HepG2 (cell line): ENCODE measurements at regions not wholly inside any gene's neighbourhood (a gene's known extent, or its start where the extent isn't known, plus 50 kb on each side); places are given as distances from the start of the nearest gene placed in this dataset.

Source experiments
- ATAC-seq: fragments of 200-7000 bp; cut with Tn5 transposase; 3 replicates; pipeline ENCODE4 v1.9.1; 2020; ENCODE audit warnings: mild to moderate bottlenecking, moderate library complexity
- BruUV-seq: library from RNA; stranded (reverse); fragments of 400-500 nt; replicated peaks from 2 replicates; lab custom pipeline; 2021; lab: Mats Ljungman, UMichigan
- CTCF ChIA-PET: fragments of 300-600 bp; formaldehyde crosslinking; extraction: SDS; loops from one replicate; lab custom pipeline; 2021; ENCODE audit warnings: low total read pairs, inconsistent platforms, low intra/inter-chr PET ratio; lab: Yijun Ruan, JAX
- POLR2A ChIA-PET: fragments of 350-600 bp; sonication (Branson Sonifier 250); formaldehyde crosslinking; loops from one replicate; lab custom pipeline; 2020; ENCODE audit warnings: antibody characterized with exemption, inconsistent platforms; lab: Yijun Ruan, JAX
- DNase-seq: peaks from one replicate; pipeline ENCODE4 v3.0.0-alpha.2; 2015; ENCODE audit warnings: low spot score
- FAIRE-seq: peaks from 3 replicates; lab custom pipeline; 2011; peaks lifted over from hg19 to GRCh38; lab: Jason Lieb, UNC
- H2AFZ ChIP-seq: one replicate; pipeline ENCODE4 v1.6.1; 2011; ENCODE audit warnings: low read length, inconsistent platforms
- H3K27ac ChIP-seq: fragments of 300-600 bp; 3 replicates; pipeline ENCODE4 v1.8.0; 2011; ENCODE audit warnings: mixed run types, mild to moderate bottlenecking, mixed read lengths, low read length, inconsistent platforms; ENCODE audit not compliant: insufficient read depth; ENCODE audit errors: extremely low read length
- H3K27me3 ChIP-seq, 2 experiments: fragments of 200-600 bp in 1 of 2; 2 replicates in 1 of 2; 3 replicates in 1 of 2; pipeline versions ENCODE4 v1.6.0 to v1.8.0; 2011; ENCODE audit warnings: low read length in 2 of 2, mild to moderate bottlenecking in 2 of 2, moderate library complexity in 2 of 2, inconsistent platforms in 1 of 2; ENCODE audit not compliant: insufficient read depth in 2 of 2, control insufficient read depth in 1 of 2
- H3K36me3 ChIP-seq, 2 experiments: fragments of 200-600 bp in 1 of 2; replicated peaks in 1 of 2; 2 replicates in 1 of 2; 3 replicates in 1 of 2; pipeline versions ENCODE4 v1.5.1 to v1.8.0; 2011; ENCODE audit warnings: low read length in 2 of 2, inconsistent platforms in 1 of 2; ENCODE audit not compliant: insufficient read depth in 2 of 2, control insufficient read depth in 1 of 2
- H3K4me1 ChIP-seq: 2 replicates; pipeline ENCODE4 v1.5.1; 2012; ENCODE audit warnings: low read length, inconsistent platforms; ENCODE audit not compliant: insufficient read depth
- H3K4me2 ChIP-seq: 2 replicates; pipeline ENCODE4 v1.6.0; 2011; ENCODE audit warnings: low read depth, low read length, inconsistent platforms
- H3K4me3 ChIP-seq, 3 experiments: fragments of 200-600 bp in 1 of 3; sonication (generic), shearing (Covaris generic) in 1 of 3; replicated peaks in 1 of 3; 2 replicates each; pipeline ENCODE4 v1.5.1; 2011 to 2016; ENCODE audit warnings: low read length in 3 of 3, inconsistent platforms in 2 of 3, low read depth in 2 of 3, mild to moderate bottlenecking in 2 of 3, control low read depth in 1 of 3, mixed read lengths in 1 of 3; ENCODE audit not compliant: insufficient read depth in 1 of 3
- H3K79me2 ChIP-seq: one replicate; pipeline ENCODE4 v1.6.1; 2011; ENCODE audit warnings: low read length, inconsistent platforms; ENCODE audit not compliant: insufficient read depth
- H3K9ac ChIP-seq: 2 replicates; pipeline ENCODE4 v1.6.0; 2011; ENCODE audit warnings: mild to moderate bottlenecking, low read depth, low read length, inconsistent platforms; ENCODE audit not compliant: insufficient read depth
- H3K9me3 ChIP-seq: 2 replicates; pipeline ENCODE4 v1.5.1; 2012; ENCODE audit warnings: mild to moderate bottlenecking, low read length
- H4K20me1 ChIP-seq: 2 replicates; pipeline ENCODE4 v1.6.0; 2011; ENCODE audit warnings: inconsistent platforms, mild to moderate bottlenecking, low read length, moderate library complexity; ENCODE audit not compliant: insufficient read depth
- ATM ChIP-seq: fragments of 450-650 bp; IDR thresholded peaks from 2 replicates; pipeline ENCODE4 v1.7.1; 2017; ENCODE audit warnings: mild to moderate bottlenecking, borderline replicate concordance
- DPF2 ChIP-seq: sonication (generic); formaldehyde crosslinking; IDR thresholded peaks from 2 replicates; pipeline ENCODE4 v1.4.0; 2020; ENCODE audit warnings: mild to moderate bottlenecking, low read depth, missing genetic modification reagents, borderline replicate concordance
- PAWR ChIP-seq: sonication (generic); formaldehyde crosslinking; IDR thresholded peaks from 2 replicates; pipeline ENCODE4 v1.4.0; 2020; ENCODE audit warnings: missing genetic modification reagents, mild to moderate bottlenecking, borderline replicate concordance
- TAF15 ChIP-seq: fragments of 200-400 bp; formaldehyde crosslinking; IDR thresholded peaks from one replicate; pipeline ENCODE4 v1.6.1; 2018; ENCODE audit warnings: mild to moderate bottlenecking, low read depth, low read length; ENCODE audit not compliant: poor library complexity, severe bottlenecking
- TBL1XR1 ChIP-seq: fragments of 150-350 bp; IDR thresholded peaks from 2 replicates; pipeline ENCODE4 v1.6.1; 2014; ENCODE audit warnings: borderline replicate concordance, low read length; ENCODE audit not compliant: partially characterized antibody
- XBP1 ChIP-seq: sonication (generic); formaldehyde crosslinking; IDR thresholded peaks from 2 replicates; pipeline ENCODE4 v1.5.0; 2020; ENCODE audit warnings: missing genetic modification reagents
- ZFP1 ChIP-seq: IDR thresholded peaks from 2 replicates; pipeline ENCODE4 v1.6.1; 2016
- ZFP36L1 ChIP-seq: sonication (generic); formaldehyde crosslinking; IDR thresholded peaks from 2 replicates; pipeline ENCODE4 v1.8.0; 2022; ENCODE audit warnings: mild to moderate bottlenecking, missing genetic modification reagents, moderate library complexity
- ZFP36L2 ChIP-seq: sonication (generic); formaldehyde crosslinking; IDR thresholded peaks from 2 replicates; pipeline ENCODE4 v1.4.0; 2020; ENCODE audit warnings: missing genetic modification reagents
- ZNF468 ChIP-seq: sonication (generic); formaldehyde crosslinking; IDR thresholded peaks from 2 replicates; pipeline ENCODE4 v1.8.0; 2022; ENCODE audit warnings: mild to moderate bottlenecking, moderate library complexity, missing genetic modification reagents
- ZSCAN29 ChIP-seq: sonication (generic); formaldehyde crosslinking; conservative IDR thresholded peaks from 2 replicates; pipeline ENCODE4 v1.4.0; 2020; ENCODE audit warnings: mild to moderate bottlenecking, missing genetic modification reagents
- WGBS: methylation state at CpG from one replicate; pipeline ENCODE4 v1.1.6; 2017; ENCODE audit warnings: low lambda C conversion rate; 5-methylcytosine and 5-hydroxymethylcytosine counted together
- in situ Hi-C: cut with HindIII; loops from 2 replicates; pipeline ENCODE4 v1.10.0; 2017; ENCODE audit warnings: low pct_unique_long_range_greater_than_20kb; ENCODE audit not compliant: extremely low pct_ligation_motif_present
- intact Hi-C: fragments of 100-400 bp; cut with micrococcal nuclease; formaldehyde crosslinking; loops from one replicate; pipeline ENCODE4 v1.10.0; 2022; ENCODE audit not compliant: unreplicated experiment
- TF ChIP-seq, protein P1 (sequence below): sonication (generic); formaldehyde crosslinking; IDR thresholded peaks from 2 replicates; pipeline ENCODE4 v1.5.0; 2020; ENCODE audit warnings: mild to moderate bottlenecking, missing genetic modification reagents, borderline replicate concordance
- TF ChIP-seq, protein P2 (sequence below): sonication (generic); formaldehyde crosslinking; IDR thresholded peaks from 2 replicates; pipeline ENCODE4 v1.4.0; 2020; ENCODE audit warnings: missing genetic modification reagents
- TF ChIP-seq, protein P3 (sequence below): sonication (generic); formaldehyde crosslinking; IDR thresholded peaks from 2 replicates; pipeline ENCODE4 v1.8.1; 2023; ENCODE audit warnings: missing genetic modification reagents, mild to moderate bottlenecking, borderline replicate concordance

DNA sequence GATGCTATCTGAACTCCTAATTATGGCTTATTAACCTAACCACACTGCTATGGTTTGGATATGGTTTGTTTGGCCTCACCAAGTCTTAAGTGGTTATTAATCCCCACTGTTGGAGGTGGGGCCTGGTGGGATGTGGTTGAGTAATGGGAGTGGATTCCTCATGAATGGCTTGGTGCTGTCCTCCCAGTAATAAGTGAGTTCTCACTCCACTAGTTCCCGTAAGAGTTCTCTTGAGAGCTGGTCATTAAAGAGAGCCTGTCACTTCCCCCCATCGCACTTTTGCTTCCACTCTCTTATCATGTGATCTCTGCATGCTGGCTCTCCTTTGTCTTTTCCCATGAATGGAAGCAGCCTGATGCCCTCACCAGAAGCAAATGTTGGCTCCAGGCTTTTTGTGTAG, 328.8 kb downstream of the PLA2G4A start:
- no peak for DNase-seq
- TF ChIP-seq ATM: no peak
- no peak for TF ChIP-seq ZNF468 (CRISPR knock-in tag)
- no peak for TF ChIP-seq ZFP1 (CRISPR knock-in tag)
- TF ChIP-seq ZFP36L1: no peak
- TF ChIP-seq PAWR: no peak
- TF ChIP-seq, protein P1, sequence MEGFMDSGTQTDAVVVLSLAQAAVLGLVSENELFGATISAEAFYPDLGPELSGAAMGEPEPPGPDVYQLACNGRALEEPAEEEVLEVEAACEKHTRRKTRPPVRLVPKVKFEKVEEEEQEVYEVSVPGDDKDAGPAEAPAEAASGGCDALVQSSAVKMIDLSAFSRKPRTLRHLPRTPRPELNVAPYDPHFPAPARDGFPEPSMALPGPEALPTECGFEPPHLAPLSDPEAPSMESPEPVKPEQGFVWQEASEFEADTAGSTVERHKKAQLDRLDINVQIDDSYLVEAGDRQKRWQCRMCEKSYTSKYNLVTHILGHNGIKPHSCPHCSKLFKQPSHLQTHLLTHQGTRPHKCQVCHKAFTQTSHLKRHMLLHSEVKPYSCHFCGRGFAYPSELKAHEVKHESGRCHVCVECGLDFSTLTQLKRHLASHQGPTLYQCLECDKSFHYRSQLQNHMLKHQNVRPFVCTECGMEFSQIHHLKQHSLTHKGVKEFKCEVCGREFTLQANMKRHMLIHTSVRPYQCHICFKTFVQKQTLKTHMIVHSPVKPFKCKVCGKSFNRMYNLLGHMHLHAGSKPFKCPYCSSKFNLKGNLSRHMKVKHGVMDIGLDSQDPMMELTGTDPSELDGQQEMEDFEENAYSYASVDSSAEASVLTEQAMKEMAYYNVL (CRISPR knock-in tag): no peak
- TF ChIP-seq DPF2: no peak
- no peak for TF ChIP-seq ZFP36L2 (CRISPR knock-in tag)
- H3K4me3 ChIP-seq: no peak overlapping the region
- no peaks in the 10 kb centered on the region for H3K4me1 ChIP-seq
- no peak for ATAC-seq
- no peaks in the 10 kb centered on the region for H3K36me3 ChIP-seq
- H3K79me2 ChIP-seq: no peaks in the 10 kb centered on the region
- POLR2A ChIA-PET: no interaction called here
- no peaks in the 10 kb centered on the region for H4K20me1 ChIP-seq
- in situ Hi-C loops: no loop called here
- 7% methylated on average over 2 of the region's 2 CpGs for WGBS
- H3K27ac ChIP-seq: no peak overlapping the region
- FAIRE-seq: no peak
- H3K9me3 ChIP-seq: peaks cover 32% of the 10 kb centered on the region
- H3K27me3 ChIP-seq: no peaks in the 10 kb centered on the region
- intact Hi-C loops: no loop called here
- CTCF ChIA-PET: no interaction called here
- H3K4me2 ChIP-seq: no peak overlapping the region
- H2AFZ ChIP-seq: no peak overlapping the region
- no TSS peak for BruUV-seq
- H3K9ac ChIP-seq: no peak overlapping the region

DNA sequence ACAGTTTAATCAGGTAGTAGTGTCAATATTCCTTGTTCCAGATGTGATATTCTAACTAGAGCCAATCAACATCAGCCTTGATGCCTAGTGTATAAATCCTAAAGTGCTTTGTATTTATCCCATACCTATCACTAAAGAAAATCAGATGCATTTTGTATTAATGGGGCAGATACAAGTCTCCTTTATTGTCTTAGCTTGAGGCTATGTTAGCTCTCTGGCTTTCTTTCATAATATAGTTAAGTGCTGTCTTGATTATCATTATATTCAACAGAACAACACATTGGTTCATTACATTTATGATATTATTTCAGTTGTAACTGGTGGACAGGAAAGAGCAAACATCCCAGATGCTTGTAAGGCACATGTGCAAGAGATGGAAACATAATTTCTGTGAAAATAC, 338.8 kb downstream of the PLA2G4A start:
- DNase-seq: no peak
- in situ Hi-C loops (no loop called here), intact Hi-C loops (no loop called here)
- no peak for ATAC-seq
- CTCF ChIA-PET: no interaction called here
- no peak for FAIRE-seq
- Histone ChIP-seq H3K36me3 (no peaks in the 10 kb centered on the region), H3K9me3 (peaks cover 30% of the 10 kb centered on the region), H2AFZ (no peak overlapping the region), H3K27ac (no peak overlapping the region), H3K4me1 (no peaks in the 10 kb centered on the region), H3K79me2 (no peaks in the 10 kb centered on the region), H3K9ac (no peak overlapping the region), H4K20me1 (no peaks in the 10 kb centered on the region), H3K4me2 (no peak overlapping the region), H3K4me3 (no peak overlapping the region), H3K27me3 (no peaks in the 10 kb centered on the region)
- BruUV-seq: no TSS peak
- POLR2A ChIA-PET: no interaction called here
- TF ChIP-seq ZSCAN29 (CRISPR knock-in tag) (no peak), XBP1 (CRISPR knock-in tag) (no peak), TAF15 (no peak), TBL1XR1 (no peak)
- TF ChIP-seq, protein P2, sequence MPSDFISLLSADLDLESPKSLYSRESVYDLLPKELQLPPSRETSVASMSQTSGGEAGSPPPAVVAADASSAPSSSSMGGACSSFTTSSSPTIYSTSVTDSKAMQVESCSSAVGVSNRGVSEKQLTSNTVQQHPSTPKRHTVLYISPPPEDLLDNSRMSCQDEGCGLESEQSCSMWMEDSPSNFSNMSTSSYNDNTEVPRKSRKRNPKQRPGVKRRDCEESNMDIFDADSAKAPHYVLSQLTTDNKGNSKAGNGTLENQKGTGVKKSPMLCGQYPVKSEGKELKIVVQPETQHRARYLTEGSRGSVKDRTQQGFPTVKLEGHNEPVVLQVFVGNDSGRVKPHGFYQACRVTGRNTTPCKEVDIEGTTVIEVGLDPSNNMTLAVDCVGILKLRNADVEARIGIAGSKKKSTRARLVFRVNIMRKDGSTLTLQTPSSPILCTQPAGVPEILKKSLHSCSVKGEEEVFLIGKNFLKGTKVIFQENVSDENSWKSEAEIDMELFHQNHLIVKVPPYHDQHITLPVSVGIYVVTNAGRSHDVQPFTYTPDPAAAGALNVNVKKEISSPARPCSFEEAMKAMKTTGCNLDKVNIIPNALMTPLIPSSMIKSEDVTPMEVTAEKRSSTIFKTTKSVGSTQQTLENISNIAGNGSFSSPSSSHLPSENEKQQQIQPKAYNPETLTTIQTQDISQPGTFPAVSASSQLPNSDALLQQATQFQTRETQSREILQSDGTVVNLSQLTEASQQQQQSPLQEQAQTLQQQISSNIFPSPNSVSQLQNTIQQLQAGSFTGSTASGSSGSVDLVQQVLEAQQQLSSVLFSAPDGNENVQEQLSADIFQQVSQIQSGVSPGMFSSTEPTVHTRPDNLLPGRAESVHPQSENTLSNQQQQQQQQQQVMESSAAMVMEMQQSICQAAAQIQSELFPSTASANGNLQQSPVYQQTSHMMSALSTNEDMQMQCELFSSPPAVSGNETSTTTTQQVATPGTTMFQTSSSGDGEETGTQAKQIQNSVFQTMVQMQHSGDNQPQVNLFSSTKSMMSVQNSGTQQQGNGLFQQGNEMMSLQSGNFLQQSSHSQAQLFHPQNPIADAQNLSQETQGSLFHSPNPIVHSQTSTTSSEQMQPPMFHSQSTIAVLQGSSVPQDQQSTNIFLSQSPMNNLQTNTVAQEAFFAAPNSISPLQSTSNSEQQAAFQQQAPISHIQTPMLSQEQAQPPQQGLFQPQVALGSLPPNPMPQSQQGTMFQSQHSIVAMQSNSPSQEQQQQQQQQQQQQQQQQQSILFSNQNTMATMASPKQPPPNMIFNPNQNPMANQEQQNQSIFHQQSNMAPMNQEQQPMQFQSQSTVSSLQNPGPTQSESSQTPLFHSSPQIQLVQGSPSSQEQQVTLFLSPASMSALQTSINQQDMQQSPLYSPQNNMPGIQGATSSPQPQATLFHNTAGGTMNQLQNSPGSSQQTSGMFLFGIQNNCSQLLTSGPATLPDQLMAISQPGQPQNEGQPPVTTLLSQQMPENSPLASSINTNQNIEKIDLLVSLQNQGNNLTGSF: no peak
- TF ChIP-seq, protein P3, sequence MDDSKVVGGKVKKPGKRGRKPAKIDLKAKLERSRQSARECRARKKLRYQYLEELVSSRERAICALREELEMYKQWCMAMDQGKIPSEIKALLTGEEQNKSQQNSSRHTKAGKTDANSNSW (CRISPR knock-in tag): no peak
